ENCODE measurements at regions not wholly inside any gene's neighbourhood (a gene's known extent, or its start where the extent isn't known, plus 50 kb on each side); places are given as distances from the start of the nearest gene placed in this dataset.
A peak's percentile ranks its signal among the peaks of the same experiment; 100 is the strongest.
"Not testable (repeated sequence)": the region's sequence is repeated elsewhere in the genome, so short reads cannot be mapped to it uniquely, and the experiment has no call there.

DNA sequence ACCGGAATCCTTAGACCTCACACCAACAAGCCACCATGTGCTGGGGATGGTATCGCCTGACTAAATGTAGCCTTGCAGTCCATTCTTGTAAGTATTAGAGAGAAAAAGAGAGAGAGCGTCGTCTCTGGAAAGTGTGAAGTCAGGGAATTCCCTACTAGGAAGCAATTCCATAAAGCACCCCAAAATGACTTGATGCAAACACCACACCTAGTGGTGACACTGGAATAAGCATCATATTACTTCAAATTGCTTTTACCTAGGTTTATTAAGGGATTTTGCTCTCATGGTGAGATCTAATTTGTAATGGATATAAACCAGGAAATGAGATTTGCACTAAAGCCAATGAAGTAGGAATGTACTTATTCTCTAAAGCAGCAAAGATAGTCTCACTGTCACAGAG is 111.4 kb upstream of the METTL9 start:
- not testable (repeated sequence) for DNase-seq (ENCODE audit: low read depth in 2 of 2)

DNA sequence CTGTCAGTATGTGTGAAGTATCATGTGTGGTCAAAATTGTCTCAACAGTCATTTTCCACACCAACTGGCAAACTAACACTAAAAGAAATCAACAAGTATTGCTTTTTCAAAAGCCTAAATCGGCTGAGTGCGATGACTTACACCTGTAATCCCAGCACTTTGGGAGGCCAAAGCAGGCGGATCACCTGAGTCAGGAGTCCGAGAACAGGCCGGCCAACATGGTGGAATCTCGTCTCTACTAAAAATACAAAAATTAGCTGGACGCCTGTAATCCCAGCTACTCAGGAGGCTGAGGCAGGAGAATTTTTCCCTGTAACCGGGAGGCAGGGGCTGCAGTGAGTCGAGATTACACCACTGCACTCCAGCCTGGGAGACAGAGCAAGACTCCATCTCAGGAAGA is 100.3 kb upstream of the METTL9 start:
- DNase-seq (ENCODE audit: low read depth in 2 of 2), result not testable (repeated sequence)

DNA sequence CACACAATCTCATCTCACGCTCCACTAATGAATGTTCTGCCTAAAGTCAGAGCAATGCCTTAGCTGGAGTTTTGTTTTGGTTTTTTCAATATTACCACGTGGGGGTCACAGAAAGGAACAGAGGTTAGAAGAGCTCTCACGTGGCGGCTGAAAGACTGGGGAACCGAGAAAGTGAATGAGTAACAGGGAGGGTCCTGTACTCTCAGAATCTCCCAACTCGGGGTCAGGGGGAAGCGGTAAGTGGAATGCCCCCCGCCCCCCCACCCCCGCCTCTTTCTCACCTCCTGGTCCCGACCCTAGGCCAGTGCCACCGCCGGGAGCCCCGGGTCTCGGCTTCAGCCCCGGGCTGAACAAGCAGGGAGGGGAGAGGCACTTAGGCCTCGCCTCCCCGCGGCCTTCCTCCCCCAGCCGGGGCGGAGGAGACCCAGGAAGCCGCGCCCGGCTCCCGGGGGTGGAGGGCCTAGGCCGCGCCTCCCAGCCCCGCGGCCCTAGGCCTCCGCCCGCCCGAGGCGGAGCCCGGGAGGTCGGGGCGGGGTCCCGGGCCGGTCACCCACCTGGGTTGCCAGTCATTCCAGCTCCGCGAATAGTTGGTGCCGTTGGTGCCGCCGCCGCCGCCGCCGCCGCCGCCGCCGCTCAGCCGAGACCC is 98.0 kb upstream of the METTL9 start:
- DNase-seq (ENCODE audit: low read depth in 2 of 2), result not testable (repeated sequence)

GRCh38 chr16:21501869-21502667 is 97.3 kb upstream of the METTL9 start:
- DNase-seq (ENCODE audit: low read depth in 2 of 2), result peak; percentile 54 to 58

DNA sequence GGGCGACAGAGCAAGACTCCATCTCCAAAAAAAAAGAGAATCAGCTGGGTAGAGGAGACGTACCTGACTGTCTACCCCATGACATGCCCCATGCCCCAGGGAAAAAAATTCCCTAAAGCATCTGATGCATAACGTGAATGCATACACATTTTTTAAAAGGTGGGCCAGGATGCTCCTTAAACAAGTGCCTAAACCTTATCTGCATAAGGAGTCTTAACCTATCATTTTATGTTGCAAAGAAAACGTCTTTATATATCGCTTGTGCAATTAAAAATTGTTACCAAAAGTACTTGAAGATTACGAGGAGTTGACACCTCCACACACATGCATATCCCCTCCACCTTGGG is 95.8 kb upstream of the METTL9 start:
- DNase-seq (ENCODE audit: low read depth in 2 of 2), result not testable (repeated sequence)

GRCh38 chr16:21503941-21504832 is 95.2 kb upstream of the METTL9 start:
- not testable (repeated sequence) for DNase-seq (ENCODE audit: low read depth in 2 of 2)

DNA sequence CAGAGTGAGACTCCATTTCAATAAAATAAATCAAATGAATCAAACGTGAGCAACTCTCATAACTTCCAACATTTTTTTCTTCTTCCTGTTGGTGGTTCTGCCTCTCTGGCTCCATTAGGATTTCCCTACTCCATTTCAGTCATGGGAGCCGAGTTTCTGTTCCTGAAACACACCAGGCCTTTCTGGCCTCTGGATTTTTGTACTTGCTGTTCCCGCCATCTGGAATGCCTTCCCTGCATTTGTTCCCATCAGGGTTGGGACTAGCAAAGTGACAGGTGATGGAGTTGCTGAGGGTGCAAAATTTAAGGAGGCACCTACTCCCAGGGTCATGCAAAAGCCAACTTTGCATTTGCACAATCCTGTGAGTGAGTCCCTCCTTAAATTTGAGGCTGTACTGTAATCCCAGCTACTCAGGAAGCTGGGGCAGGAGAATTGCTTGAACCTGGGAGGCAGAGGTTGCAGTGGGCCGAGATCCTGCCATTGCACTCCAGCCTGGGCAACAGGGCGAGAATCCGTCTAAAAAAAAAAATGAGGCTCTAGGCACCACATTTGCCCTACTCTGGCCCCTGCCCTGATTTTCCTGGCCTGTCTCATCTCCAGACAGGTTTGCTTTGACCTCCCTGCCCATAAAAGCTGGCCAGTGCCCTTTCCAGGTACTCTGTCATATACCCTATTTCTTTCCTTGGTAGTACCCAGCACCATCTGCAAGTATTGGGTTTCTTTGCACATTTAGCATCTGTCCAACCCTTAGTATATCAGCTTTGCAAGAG is 93.4 kb upstream of the METTL9 start:
- not testable (repeated sequence) for DNase-seq (ENCODE audit: low read depth in 2 of 2)

DNA sequence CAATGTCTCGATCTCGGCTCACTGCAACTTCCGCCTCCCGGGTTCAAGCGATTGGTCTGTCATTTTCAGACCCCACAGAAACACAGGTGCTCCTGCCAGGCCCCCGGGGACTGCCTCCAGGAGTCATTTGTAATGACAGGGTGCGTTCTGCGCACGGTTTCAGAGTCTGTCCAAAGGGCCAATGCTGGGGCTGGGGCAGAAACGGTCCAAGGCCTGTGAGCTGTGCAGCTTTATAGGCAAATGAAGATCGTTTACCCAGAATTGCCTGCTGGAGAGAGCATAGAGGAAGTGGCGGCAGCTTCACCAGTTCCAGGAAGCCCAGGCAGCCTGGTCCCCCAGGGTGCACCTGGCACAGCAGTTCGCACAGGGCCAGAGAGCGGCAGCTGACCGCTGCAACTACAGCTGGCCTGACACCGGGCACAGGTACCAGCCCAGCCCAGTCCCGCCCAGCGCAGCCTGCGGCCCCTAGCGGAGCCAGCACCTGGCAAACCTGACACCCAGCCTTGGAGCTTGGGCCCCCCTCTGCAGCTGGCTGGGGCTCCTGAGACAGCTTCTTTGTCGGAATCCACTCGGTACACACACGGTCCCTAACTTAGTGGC is 92.4 kb upstream of the METTL9 start:
- DNase-seq (ENCODE audit: low read depth in 2 of 2), result not testable (repeated sequence)

- DNase-seq (ENCODE audit: low read depth in 2 of 2), result not testable (repeated sequence)
Observed at GRCh38 chr16:21507631-21508305, 91.6 kb upstream of the METTL9 start.

DNA sequence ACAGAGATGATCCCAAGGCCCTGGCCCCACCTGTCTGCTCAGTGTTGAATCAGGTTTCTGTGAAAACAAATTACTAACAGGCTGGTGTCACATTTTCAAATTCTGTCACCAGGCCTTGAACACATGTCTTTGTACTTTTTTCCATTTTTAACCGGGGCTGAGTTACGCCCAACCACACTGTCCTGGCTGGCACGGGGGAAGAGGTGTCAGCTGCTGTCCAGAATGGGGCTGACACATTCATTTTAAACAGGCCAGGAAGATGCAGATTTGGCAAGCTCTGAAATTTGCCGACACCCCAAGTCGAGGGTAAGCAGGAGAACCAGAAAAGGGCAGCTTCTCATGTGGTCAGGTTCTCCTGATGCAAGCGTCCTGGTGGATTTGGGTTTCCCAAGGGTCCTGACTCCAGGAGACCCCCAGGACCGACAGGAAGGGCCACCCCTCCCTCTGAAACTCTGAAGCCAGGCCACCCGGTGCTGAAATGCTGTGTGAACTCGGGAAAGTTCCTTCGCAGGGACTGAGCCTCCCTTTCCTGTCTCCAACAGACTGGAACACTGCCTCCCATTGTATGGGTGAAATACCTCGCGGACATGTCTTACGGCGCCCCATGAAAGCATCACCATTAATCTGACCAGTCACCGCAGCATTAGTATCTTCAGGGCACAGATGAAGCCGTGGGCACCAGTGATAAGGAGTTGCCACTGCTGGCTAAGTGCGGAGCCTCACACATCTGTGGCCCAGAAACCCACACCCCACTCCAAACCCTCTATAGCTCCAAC is 90.5 kb upstream of the METTL9 start:
- not testable (repeated sequence) for DNase-seq (ENCODE audit: low read depth in 2 of 2)

GRCh38 chr16:21509437-21510086 is 89.8 kb upstream of the METTL9 start:
- DNase-seq (ENCODE audit: low read depth in 2 of 2), result not testable (repeated sequence)

- not testable (repeated sequence) for DNase-seq (ENCODE audit: low read depth in 2 of 2)
Observed at GRCh38 chr16:21510869-21511255, 88.5 kb upstream of the METTL9 start.

DNA sequence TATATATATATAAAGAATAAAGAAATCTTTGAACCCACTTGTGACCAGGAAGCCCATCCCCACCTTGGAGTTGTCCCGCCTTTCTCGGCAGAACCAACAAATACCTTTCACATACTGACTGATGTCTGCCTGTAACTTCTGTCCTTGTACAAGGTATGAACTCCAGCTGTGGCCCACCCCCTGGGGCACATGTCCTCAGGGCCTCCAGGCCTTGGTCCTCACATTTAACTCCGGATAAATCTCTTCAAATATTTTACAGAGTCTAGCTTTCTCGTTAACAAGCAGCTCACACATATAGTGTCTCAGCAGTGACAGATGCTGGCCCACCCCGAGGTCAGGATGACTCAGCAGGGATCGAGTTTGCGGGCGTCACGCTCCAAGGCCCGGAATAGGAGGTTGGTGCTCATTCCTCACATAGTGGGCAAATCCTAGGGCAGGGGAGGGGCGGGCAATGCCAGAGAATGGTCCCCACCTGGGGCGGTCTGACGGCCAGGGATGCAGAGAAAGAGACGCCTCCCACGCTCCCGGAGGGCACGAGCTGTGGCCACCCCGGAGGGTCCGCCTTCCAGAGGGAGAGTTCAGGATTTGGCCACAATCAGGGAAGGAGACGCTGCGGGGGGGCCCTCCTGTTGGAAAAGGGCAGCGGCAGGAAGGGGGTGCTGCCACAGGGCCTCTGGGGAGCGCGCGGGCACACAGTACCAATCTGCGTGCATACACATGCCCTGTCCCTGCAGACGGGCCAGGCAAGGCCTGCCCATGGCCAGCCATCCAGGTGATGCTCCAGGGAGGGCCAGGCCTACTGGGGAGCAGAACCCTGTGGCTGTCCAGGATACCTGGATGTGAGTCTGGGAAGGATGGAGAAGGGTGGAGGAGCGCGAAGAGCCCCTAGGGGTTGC is 87.8 kb upstream of the METTL9 start:
- DNase-seq (ENCODE audit: low read depth in 2 of 2), result not testable (repeated sequence)

- DNase-seq (ENCODE audit: low read depth in 2 of 2), result not testable (repeated sequence)
Observed at GRCh38 chr16:21512280-21513192, 86.8 kb upstream of the METTL9 start.

- not testable (repeated sequence) for DNase-seq (ENCODE audit: low read depth in 2 of 2)
Observed at GRCh38 chr16:21513337-21513741, 86.0 kb upstream of the METTL9 start.

DNA sequence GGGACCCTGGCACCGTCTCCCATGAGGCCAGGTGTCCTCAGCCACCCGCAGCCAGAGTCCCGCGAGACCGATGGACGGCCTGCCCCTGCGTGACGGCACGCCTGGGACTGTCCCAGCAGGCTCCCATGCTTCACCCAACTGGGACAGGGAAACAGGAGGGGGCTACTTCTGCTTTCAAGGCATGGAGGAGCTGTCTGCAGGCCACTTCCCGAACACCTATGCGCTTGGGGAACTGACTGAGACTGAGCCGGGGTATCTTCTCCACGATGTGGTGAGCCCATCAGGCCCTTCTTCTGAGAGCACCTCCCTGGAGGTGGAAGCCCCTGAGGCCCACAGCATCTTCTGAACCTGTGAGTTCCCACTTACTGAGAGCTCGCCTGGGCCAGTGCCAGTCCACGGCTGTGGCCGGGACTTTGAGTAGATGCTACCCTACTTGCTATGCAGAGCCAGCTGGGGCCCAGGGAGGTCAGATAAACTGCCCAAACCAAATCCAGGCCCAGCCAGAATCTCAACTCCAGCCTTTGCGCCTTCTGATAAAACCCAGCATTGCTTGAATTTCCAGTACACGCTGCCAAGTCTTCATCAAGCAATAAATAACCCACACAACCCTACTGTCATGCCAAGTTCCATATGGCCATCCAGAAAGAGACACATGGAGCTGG is 85.4 kb upstream of the METTL9 start:
- not testable (repeated sequence) for DNase-seq (ENCODE audit: low read depth in 2 of 2)

- DNase-seq (ENCODE audit: low read depth in 2 of 2), result not testable (repeated sequence)
Observed at GRCh38 chr16:21514474-21514840, 84.9 kb upstream of the METTL9 start.
